CD14-positive monocyte (primary cell): ENCODE measurements at regions not wholly inside any gene's neighbourhood (a gene's known extent, or its start where the extent isn't known, plus 50 kb on each side); places are given as distances from the start of the nearest gene placed in this dataset.

ENCODE experiments used
- DNase-seq, 3 donors: peaks; one replicate each; pipeline ENCODE4 v3.0.0-alpha.2; 2011 to 2022
- H2AFZ ChIP-seq: 2 replicates; pipeline ENCODE4 v1.6.0; 2012; ENCODE audit warnings: mild to moderate bottlenecking, low read depth, low read length, inconsistent platforms; ENCODE audit not compliant: insufficient read depth, poor library complexity, severe bottlenecking
- H3K27ac ChIP-seq, 2 donors: 1 replicate in 1 of 2; 2 replicates in 1 of 2; pipeline ENCODE4 v1.5.1; 2012 to 2013; ENCODE audit warnings: low read length in 2 of 2, control low read depth in 1 of 2, inconsistent platforms in 1 of 2, low read depth in 1 of 2, mild to moderate bottlenecking in 1 of 2
- H3K27me3 ChIP-seq, 2 donors: one replicate each; pipeline versions ENCODE4 v1.6.0 to v1.6.1; 2011 to 2013; ENCODE audit warnings: low read length in 2 of 2; ENCODE audit not compliant: control insufficient read depth in 2 of 2, insufficient read depth in 2 of 2
- H3K36me3 ChIP-seq, 2 donors: replicated peaks in 1 of 2; 1 replicate in 1 of 2; 2 replicates in 1 of 2; pipeline versions ENCODE4 v1.5.1 to v1.6.1; 2012 to 2013; ENCODE audit warnings: low read length in 2 of 2, control low read depth in 1 of 2, inconsistent platforms in 1 of 2, mild to moderate bottlenecking in 1 of 2; ENCODE audit not compliant: insufficient read depth in 2 of 2, control insufficient read depth in 1 of 2
- H3K4me1 ChIP-seq, 2 donors: 1 replicate in 1 of 2; 2 replicates in 1 of 2; pipeline versions ENCODE4 v1.5.1 to v1.6.1; 2012 to 2013; ENCODE audit warnings: low read length in 2 of 2, control low read depth in 1 of 2, inconsistent platforms in 1 of 2, mild to moderate bottlenecking in 1 of 2, moderate library complexity in 1 of 2; ENCODE audit not compliant: insufficient read depth in 2 of 2, control insufficient read depth in 1 of 2
- H3K4me2 ChIP-seq: replicated peaks from 2 replicates; pipeline ENCODE3; 2012; ENCODE audit warnings: low read length, moderate library complexity, mild to moderate bottlenecking; ENCODE audit not compliant: poor library complexity, severe bottlenecking; ENCODE audit errors: extremely low read depth
- H3K4me3 ChIP-seq, 3 experiments: fragments of 200-600 bp in 1 of 3; sonication (generic) in 1 of 3; replicated peaks in 1 of 3; 1 replicate in 2 of 3; 2 replicates in 1 of 3; pipeline ENCODE4 v1.5.1; 2011 to 2013; ENCODE audit warnings: low read length in 3 of 3, mild to moderate bottlenecking in 3 of 3, control low read depth in 2 of 3, low read depth in 2 of 3, inconsistent platforms in 1 of 3, moderate library complexity in 1 of 3
- H3K79me2 ChIP-seq: 2 replicates; pipeline ENCODE4 v1.6.0; 2012; ENCODE audit warnings: mild to moderate bottlenecking, control low read depth, inconsistent platforms, low read length, moderate library complexity; ENCODE audit not compliant: insufficient read depth
- H3K9ac ChIP-seq: 2 replicates; pipeline ENCODE4 v1.6.0; 2017; ENCODE audit warnings: low read length, mild to moderate bottlenecking; ENCODE audit not compliant: insufficient read depth, poor library complexity, severe bottlenecking
- H3K9me3 ChIP-seq, 2 donors: replicated peaks in 1 of 2; 1 replicate in 1 of 2; 2 replicates in 1 of 2; pipeline versions ENCODE4 v1.5.1 to v1.6.1; 2012 to 2013; ENCODE audit warnings: low read length in 2 of 2, control low read depth in 1 of 2; ENCODE audit not compliant: control insufficient read depth in 1 of 2, insufficient read depth in 1 of 2
- H4K20me1 ChIP-seq: 2 replicates; pipeline ENCODE4 v1.6.0; 2012; ENCODE audit warnings: mild to moderate bottlenecking, low read length, control low read depth, moderate library complexity; ENCODE audit not compliant: insufficient read depth
- H3K27ac Mint-ChIP-seq, 7 donors: one replicate each; pipeline ENCODE4 v1.8.0; 2020; ENCODE audit warnings: mild to moderate bottlenecking in 7 of 7, mixed read lengths in 7 of 7, moderate library complexity in 6 of 7, inconsistent platforms in 2 of 7
- H3K27me3 Mint-ChIP-seq, 3 donors: one replicate each; pipeline ENCODE4 v1.8.0; 2021 to 2022; ENCODE audit warnings: low read depth in 3 of 3, mild to moderate bottlenecking in 3 of 3, mixed read lengths in 3 of 3, moderate library complexity in 3 of 3, inconsistent platforms in 1 of 3
- H3K36me3 Mint-ChIP-seq, 2 donors: one replicate each; pipeline ENCODE4 v1.8.0; 2020; ENCODE audit warnings: mixed read lengths in 2 of 2, inconsistent platforms in 1 of 2, mild to moderate bottlenecking in 1 of 2
- H3K4me1 Mint-ChIP-seq: one replicate; pipeline ENCODE4 v1.8.0; 2020; ENCODE audit warnings: mild to moderate bottlenecking, mixed read lengths
- H3K4me3 Mint-ChIP-seq, 2 donors: one replicate each; pipeline ENCODE4 v1.8.0; 2020; ENCODE audit warnings: mild to moderate bottlenecking in 2 of 2, mixed read lengths in 2 of 2, moderate library complexity in 1 of 2
- H3K9me3 Mint-ChIP-seq, 7 donors: one replicate each; pipeline ENCODE4 v1.8.0; 2020 to 2022; ENCODE audit warnings: mixed read lengths in 7 of 7, mild to moderate bottlenecking in 6 of 7, moderate library complexity in 6 of 7, inconsistent platforms in 2 of 7
- WGBS: methylation state at CpG from one replicate; pipeline ENCODE4 v1.1.5; 2013; ENCODE audit warnings: missing lambda C conversion rate; ENCODE audit not compliant: insufficient coverage; 5-methylcytosine and 5-hydroxymethylcytosine counted together
- intact Hi-C, 2 donors: fragments of 100-400 bp; cut with micrococcal nuclease; formaldehyde crosslinking; loops; one replicate each; pipeline versions ENCODE4 v1.15.0 to v1.15.1; 2023
- TF ChIP-seq, protein P1 (sequence below): fragments of 200-600 bp; IDR thresholded peaks from one replicate; pipeline ENCODE4 v1.8.0; 2022; ENCODE audit warnings: antibody characterized with exemption, mild to moderate bottlenecking

DNA sequence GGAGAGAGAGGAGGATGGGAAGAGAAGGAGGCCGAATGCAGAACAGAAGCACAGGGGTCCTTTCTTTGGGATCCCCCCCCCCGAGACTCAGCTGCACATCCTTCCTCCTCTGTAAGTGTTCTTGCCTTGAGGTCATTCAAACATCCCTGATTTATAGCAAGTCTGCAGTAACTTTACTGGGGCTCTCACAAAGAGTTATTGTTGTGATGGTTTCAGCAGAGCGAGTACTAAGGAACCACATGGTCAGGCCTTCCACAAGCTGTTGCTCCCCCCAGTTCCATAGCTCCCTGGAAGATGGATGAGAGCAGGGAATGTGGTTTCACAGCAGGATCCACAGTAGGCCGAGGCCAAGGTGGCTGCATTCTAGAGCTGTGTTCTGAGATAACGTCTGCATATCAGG lies 351.4 kb upstream of the CDH4 start:
- no peaks in the 10 kb centered on the region for H3K36me3 Mint-ChIP-seq
- Histone ChIP-seq H3K4me1 (no peaks in the 10 kb centered on the region), H3K27me3 (no peaks in the 10 kb centered on the region), H4K20me1 (no peaks in the 10 kb centered on the region), H3K9me3 (peaks cover 11 to 15% of the 10 kb centered on the region in 2 donors), H3K79me2 (no peaks in the 10 kb centered on the region), H2AFZ (no peak overlapping the region), H3K4me3 (no peak overlapping the region), H3K36me3 (no peaks in the 10 kb centered on the region), H3K4me2 (no peak overlapping the region), H3K9ac (no peak overlapping the region), H3K27ac (no peak overlapping the region)
- H3K9me3 Mint-ChIP-seq: peaks cover 3 to 23% (median 12%) of the 10 kb centered on the region in 7 donors
- H3K4me3 Mint-ChIP-seq: no peak overlapping the region
- peaks cover 0 to 4% (median 0%) of the 10 kb centered on the region in 3 donors for H3K27me3 Mint-ChIP-seq
- intact Hi-C loops: no loop called here
- no peaks in the 10 kb centered on the region for H3K4me1 Mint-ChIP-seq
- TF ChIP-seq, protein P1, sequence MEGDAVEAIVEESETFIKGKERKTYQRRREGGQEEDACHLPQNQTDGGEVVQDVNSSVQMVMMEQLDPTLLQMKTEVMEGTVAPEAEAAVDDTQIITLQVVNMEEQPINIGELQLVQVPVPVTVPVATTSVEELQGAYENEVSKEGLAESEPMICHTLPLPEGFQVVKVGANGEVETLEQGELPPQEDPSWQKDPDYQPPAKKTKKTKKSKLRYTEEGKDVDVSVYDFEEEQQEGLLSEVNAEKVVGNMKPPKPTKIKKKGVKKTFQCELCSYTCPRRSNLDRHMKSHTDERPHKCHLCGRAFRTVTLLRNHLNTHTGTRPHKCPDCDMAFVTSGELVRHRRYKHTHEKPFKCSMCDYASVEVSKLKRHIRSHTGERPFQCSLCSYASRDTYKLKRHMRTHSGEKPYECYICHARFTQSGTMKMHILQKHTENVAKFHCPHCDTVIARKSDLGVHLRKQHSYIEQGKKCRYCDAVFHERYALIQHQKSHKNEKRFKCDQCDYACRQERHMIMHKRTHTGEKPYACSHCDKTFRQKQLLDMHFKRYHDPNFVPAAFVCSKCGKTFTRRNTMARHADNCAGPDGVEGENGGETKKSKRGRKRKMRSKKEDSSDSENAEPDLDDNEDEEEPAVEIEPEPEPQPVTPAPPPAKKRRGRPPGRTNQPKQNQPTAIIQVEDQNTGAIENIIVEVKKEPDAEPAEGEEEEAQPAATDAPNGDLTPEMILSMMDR: no peak
- H3K27ac Mint-ChIP-seq: no peak overlapping the region
- no peak for DNase-seq
- WGBS: 64% methylated on average over 2 of the region's 5 CpGs

DNA sequence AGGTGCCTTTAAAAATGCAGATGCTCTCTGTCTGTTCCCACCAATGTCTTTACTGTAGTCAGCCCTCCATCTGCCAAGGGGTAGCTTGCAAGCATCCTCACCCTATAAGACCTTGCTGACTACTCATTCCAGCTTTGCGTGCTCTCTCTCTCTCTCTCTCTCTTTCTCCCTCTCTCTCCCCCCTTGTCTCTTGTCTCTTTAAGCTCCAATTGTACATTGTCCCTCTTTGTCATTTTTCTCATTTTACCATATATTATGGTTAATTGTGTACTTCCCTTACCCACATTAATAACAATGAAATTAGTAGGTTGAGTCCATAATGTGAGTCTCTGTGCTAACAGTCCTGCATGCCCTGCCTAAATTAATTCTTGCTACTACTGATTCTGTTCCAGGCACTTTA lies 350.2 kb upstream of the CDH4 start:
- Mint-ChIP-seq H3K27me3 (peaks cover 0 to 4% (median 0%) of the 10 kb centered on the region in 3 donors), H3K36me3 (no peaks in the 10 kb centered on the region), H3K27ac (no peak overlapping the region), H3K9me3 (peaks cover 3 to 23% (median 12%) of the 10 kb centered on the region in 7 donors), H3K4me1 (no peaks in the 10 kb centered on the region), H3K4me3 (no peak overlapping the region)
- DNase-seq: no peak
- H3K9ac ChIP-seq: no peak overlapping the region
- no peak overlapping the region for H3K4me3 ChIP-seq
- no peaks in the 10 kb centered on the region for H3K4me1 ChIP-seq
- H3K4me2 ChIP-seq: no peak overlapping the region
- no peak overlapping the region for H3K27ac ChIP-seq
- WGBS: no CpG with 5 or more reads among the region's 1 CpG
- H2AFZ ChIP-seq: no peak overlapping the region
- no peaks in the 10 kb centered on the region for H4K20me1 ChIP-seq
- intact Hi-C loops: no loop called here
- H3K79me2 ChIP-seq: no peaks in the 10 kb centered on the region
- TF ChIP-seq, protein P1: no peak
- no peaks in the 10 kb centered on the region for H3K36me3 ChIP-seq
- H3K27me3 ChIP-seq: no peaks in the 10 kb centered on the region
- peaks cover 11 to 15% of the 10 kb centered on the region in 2 donors for H3K9me3 ChIP-seq
